GM21423 (cell line): ENCODE measurements at regions not wholly inside any gene's neighbourhood (a gene's known extent, or its start where the extent isn't known, plus 50 kb on each side); places are given as distances from the start of the nearest gene placed in this dataset.
"Not testable (repeated sequence)": the region's sequence is repeated elsewhere in the genome, so short reads cannot be mapped to it uniquely, and the experiment has no call there.

Experiments used
- ATAC-seq: cut with Tn5 transposase; IDR thresholded peaks from one replicate; pipeline ENCODE4 v1.9.1; 2021; ENCODE audit warnings: mild to moderate bottlenecking, moderate library complexity; ENCODE audit not compliant: unreplicated experiment

DNA sequence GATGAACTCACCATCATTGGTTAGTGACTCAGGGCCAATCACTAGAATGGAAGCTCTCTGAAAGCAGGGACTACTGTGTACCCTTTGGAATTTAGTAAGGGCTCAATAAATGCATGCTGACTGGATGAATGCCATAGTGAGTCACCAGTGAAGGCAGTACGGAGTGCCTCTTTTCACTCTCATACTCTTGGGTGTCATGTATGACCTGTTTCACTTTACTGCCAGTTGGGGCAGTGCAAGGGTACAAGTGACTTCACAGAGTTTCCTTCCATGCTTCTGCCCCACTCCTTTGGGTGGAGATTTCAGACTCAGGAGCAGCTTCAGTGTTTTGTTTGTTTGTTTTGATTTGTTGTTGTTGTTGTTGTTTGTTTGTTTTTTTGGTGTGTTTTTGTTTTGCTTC is 57.7 kb downstream of the SOX3 start:
- no peak for ATAC-seq

DNA sequence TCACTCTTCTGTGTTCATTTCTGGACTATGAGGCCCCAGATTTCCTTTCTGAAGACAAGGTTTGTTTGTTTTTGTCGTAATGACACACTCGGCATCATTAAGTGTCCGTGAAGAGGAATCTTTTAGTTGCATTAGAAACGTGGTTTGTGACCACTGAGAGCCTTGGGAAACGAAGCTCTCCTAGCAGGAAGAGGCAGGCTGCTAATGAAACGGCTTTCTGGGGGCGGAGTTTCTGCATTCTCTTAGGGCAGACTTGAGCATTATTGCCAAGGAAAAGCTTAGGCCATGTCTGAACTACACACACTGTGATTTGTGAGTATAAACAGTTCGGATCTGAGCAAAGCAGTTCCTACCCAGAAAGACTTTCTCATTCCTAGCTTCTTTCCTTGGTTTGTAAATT is 64.0 kb downstream of the SOX3 start:
- no peak for ATAC-seq

DNA sequence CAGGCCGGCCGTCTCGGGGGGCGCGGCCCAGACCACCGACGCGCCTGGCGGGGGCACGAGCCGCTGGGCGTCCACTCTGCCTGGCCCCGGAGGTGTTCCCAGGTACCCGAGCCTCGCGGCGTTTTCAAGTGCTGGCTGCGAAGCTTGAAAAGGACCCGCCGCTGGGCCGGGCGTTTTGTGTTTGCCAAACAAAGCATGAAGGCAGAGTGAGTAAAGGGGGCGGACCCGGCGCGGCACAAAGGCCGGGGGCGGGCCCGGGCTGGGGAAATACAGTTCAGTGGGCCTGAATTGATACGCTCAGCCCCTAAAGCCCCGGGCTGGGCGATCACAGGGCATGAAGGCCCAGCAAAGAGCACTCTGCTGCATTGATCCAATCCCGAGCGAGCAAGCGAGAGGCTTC is 65.4 kb downstream of the SOX3 start:
- no peak for ATAC-seq

DNA sequence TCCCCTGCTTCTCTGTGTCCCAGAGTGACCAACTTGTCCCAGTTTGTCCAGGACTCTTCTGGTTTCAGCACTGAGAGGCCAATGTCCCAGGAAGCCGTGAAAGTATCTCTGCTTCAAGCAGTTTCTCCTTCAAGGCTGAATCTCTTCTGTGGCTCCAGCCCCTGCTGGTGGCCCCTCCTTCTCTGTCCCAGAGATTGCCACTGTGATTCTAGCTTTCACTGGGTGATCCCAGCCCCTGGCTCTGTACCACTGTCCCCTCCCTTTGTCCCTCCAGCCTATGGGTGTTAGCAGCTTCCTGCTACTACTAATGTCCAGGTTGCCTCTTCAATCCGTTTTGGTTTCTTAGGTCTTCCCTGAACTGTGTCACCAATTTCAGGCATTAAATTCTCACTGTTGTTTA is 70.5 kb downstream of the SOX3 start:
- no peak for ATAC-seq

DNA sequence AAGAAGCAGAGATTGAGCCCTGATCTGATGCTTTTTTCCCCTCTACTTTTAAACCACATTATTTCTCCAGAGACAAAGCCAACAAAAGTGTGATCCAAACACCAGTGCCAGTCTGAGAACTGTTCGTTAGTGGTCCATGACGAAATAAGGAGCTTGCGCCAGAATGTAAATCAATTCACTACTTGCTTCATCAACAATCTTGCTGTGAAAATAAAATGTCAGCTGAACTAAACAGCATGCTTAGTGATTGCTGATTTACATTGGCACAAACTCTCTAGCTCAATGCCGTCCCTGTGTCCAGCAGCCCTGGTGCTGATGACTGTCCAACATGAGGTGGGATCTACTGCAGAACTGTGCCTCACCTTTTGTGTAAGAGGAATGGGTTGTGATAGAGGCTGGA is 71.3 kb downstream of the SOX3 start:
- no peak for ATAC-seq

DNA sequence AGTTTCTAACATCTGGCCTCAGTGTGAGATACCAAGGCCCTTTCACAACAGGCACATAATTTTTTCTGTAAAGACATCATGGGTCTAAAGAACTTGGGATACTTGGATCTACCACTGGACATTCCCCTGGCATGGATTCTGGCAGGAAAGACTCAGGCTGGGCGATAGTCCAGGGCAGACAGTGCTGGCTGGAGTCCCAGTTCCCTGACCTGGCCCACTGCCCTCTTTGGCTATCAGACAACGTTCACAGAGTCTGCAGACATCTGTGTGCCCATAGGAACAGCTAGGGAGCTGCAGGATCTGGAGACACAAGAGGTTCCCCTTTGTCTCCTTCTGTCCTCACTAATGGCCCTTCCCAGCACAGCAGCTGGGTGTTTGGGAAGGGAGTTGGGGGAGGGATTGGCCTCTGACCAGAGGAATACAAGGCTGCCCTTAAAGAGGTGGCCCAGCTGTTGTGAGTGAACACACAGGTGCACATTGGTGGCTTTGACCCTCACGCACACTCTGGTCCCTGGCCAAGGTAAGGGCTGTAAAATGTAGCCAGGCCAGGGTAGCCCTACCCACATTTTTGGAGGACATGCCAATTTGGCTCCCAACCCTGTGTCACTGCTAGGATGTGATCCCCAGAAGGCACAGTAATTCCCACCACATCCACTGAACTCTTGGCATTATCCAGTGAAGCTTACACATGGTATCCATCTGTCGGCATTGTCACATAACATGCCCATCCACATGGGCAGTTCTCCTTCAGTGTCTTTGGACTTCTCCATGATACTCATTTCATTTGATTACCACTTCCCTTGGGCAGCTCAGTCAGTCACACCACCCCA is 72.3 kb downstream of the SOX3 start:
- ATAC-seq = no peak

DNA sequence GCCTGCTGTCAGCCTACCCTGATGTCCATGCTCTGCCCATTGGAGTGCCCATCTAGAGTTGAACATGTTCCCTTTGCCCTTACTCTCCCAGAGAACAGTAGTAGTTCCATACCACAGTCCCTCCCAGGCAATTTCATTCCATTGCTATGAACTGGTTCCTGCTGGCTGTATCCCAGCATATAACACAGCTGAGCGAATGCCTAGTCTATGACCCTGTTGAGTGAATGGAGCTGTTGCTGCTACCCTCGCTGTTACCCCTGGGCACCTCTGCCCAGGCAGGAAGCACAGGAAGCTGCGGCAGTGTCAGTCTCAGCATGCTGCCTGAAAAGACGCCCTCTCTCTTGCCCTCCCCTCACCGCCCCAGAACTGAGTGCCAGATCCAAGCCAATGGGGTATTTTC is 73.3 kb downstream of the SOX3 start:
- ATAC-seq = no peak

DNA sequence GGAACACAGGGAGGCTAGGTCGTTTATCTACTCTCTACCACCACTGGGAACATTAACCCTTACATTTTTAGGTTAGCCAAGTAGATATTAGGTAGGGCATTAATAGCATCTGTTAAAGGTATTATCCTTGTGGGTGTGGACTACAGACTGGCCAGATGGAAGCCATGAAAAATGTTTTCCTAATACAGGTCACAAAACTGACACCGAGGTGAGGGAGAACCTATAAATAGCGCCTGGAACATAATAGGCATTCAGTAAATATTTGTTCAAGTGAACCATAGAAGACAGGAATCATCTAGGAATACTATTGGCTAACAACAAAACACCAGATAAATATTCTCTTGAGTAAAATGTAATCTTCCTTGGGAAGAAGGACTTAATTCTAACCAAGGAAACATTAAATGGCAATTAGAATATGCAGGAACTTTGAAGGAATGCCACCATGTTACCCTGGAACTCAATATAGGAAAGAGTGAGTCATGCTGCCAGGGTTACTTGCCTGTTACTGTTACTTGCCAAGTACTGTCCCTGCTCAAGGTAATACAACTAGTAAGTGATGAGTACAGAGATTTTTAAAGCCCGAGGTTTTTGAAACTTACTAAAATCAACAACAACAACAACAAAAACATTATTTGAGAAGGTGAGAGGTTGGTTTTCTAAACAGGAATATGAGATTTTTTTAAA is 79.0 kb downstream of the SOX3 start:
- ATAC-seq = no peak

DNA sequence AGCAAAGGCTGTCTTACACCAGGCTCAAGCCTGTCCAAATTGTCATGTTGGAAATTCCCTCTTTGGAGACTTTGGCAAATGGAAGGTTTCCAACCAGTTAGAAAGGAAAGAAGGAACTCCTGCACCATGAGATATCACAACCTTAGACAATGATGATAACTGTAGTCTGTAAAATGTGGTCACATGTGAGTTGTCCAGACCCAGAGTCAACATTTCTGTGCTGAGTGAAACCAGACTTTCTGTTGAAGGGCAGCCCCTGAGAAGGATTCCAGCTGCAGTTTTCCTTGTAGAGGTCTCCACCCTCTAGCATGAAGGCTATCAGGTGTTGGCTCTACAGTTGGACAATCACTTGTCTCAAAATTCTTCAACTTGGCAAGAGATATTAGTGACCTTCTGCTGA is 82.4 kb downstream of the SOX3 start:
- ATAC-seq = no peak

DNA sequence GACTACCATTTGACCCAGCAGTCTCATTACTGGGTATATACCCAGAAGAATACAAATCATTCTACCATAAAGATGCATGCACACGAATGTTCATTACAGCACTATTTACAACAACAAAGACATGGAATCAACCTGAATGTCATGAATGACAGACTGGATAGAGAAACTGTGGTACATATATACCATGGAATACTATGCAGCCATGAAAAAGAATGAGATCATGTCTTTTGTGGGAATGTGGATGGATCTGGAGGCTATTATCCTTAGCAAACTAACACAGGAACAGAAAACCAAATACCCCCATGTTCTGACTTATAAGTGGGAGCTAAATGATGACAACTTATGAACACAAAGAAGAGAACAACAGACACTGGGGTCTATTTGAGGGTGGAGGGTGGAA is 102.7 kb downstream of the SOX3 start:
- ATAC-seq = not testable (repeated sequence)

DNA sequence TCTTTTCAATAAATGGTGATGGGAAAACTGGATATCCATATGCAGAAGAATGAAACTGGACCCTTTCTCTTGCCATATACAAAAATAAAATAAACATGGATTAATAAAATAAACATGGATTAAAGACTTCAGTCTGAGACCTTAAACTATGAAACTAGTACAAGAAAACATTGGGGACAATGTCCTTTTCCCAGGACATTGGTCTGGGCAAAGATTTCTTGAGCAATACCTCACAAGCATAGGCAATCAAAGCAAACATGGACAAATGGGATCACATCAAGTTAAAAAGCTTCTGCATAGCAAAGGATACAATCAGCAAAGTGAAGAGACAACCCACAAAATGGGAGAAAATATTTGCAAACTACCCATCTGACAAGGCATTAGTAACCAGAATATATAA is 108.5 kb downstream of the SOX3 start:
- not testable (repeated sequence) for ATAC-seq

DNA sequence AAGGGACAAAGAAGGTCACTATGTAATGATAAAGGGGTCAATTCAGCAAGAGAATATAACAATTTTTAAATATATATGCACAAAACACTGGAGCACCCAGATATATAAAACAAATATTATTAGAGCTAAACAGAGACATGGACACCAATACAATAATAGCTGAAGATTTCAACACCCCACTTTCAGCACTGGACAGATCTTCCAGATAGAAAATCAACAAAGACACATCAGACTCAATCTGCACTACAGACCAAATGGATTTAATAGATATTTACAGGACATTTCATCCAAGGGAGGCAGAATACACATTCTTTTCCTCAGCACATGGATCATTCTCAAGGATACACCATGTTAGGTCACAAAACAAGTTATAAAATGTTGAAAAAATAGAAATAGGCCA is 111.4 kb downstream of the SOX3 start:
- ATAC-seq = no peak

DNA sequence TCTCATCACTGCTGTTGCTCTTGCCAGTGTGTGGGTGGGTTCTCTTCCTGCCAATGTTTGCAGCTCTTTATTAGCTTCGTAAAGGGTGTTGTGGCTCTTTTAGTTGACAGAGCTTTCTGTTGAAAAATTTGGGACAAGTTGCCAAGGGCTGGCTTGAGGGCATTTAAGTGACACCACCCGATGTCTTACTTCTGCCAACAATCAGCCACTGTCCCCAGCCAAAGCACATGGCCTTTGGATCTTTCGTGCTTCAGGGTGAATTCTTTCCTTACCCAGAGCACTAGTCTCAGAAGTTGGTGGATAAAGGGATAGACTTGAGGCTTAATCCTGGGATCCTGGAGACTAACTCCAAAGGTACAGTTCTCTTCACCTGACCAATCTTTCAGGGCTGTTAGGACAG is 113.6 kb downstream of the SOX3 start:
- no peak for ATAC-seq

DNA sequence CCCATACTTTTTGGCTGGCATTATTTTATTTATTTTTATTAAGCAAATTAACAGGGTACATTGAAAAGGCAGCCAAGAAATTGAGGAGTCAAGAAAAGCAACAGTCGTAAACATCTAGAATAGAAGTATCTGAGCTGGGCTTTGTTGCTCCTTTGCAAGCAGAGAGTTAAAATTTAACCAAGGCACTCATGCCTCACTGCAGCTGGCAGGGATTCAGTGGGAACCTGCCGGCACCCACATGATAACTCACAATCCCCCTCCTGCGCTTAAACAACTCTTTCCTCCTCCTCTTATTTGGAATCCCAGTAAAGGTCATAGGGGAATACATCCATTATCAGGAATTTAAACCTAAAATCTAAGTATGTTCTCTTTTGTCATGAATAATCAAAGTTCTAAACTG is 115.5 kb downstream of the SOX3 start:
- ATAC-seq = no peak

DNA sequence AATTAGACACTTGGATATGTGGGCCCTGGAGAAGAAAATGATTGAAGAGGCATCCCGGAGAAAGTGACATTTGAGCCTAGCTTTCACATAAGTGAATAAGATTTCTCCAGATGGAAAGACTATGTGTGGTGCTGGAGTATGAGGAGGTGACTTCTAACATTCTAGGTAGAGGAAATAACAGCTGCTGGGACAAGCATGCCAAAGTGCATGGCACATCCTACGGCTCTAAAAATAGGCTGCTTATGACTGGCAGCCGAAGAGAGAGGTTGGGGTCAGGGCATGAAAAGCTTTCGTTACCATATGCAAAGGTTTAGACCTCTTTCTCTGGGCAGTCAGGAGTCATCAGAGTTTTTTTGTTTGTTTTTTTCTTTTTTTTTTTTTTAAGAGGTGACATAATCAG is 142.0 kb downstream of the SOX3 start:
- ATAC-seq = no peak

DNA sequence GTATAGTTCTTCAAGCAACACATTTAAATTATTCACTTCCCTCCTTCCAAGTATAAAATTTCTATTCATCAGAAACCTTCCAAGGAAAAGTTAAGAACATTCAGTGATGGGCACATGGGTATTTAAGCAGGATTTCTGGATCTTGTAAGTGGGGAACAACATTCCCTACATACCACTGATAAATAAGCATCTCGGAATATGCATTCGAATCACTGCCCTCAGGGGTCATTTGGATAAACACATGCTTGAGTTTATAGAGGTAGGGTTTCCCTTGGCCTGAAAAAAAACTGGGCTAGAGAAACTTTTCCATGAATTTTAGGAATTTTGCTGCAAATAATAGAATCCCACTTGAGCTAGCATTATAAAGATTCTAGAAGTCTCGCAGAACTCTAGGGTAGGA is 143.9 kb downstream of the SOX3 start:
- no peak for ATAC-seq

DNA sequence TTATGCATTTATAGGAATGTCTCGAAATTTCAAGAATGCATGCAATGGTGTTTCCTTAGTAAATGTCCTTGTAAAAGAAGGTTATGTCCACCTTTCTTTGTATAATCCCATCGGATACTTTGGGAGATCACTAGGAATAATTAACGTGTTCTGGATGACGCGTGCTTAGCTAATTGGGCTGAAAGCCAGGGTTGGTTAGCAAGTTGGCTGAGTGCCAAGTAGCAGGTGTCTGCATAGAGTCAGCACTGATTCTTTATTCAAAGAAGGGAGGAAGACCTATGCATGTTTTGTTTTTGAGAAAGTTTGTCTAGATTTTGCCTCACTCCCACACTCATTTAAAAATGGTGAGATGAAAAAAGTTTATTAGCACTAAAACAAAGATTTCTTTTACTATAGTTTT is 144.6 kb downstream of the SOX3 start:
- ATAC-seq = no peak

DNA sequence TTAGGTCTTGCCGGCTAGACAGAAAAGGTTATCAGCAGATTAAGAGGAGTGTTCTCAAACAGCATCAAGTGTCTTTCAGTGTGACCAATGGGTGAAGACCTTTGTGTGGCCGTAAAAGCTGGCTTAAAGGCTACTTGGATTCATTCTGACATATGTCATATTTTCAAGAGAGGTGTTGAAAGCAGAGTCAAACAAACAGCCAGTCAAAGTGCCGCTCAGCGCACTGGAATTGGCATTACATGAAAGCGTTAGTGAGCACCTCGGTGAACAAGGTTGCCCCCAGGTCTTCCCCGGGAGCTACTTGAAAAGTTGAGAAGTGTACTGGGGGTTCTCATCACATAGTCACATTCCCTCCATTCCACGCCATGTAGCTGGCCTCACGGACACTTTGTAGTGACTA is 148.9 kb downstream of the SOX3 start:
- no peak for ATAC-seq

DNA sequence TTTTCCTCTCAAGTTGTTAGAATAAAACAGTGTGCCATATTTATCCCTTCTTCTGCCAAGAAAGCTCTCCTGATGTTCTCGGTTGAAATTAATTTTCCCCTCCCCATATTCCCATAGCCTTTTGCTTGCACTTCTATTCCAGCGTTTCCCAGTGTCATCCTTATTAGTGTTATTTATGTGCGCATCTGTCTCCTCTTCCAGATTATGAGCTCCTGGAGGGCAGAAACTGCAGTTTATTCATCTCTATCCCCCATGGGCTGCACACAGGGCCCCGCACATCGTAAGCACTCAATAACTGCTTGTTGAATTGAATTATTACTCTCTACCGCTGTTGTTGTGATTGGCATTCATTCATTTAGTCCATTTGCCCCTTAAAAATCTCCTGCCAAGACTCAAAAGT is 149.4 kb downstream of the SOX3 start:
- no peak for ATAC-seq

DNA sequence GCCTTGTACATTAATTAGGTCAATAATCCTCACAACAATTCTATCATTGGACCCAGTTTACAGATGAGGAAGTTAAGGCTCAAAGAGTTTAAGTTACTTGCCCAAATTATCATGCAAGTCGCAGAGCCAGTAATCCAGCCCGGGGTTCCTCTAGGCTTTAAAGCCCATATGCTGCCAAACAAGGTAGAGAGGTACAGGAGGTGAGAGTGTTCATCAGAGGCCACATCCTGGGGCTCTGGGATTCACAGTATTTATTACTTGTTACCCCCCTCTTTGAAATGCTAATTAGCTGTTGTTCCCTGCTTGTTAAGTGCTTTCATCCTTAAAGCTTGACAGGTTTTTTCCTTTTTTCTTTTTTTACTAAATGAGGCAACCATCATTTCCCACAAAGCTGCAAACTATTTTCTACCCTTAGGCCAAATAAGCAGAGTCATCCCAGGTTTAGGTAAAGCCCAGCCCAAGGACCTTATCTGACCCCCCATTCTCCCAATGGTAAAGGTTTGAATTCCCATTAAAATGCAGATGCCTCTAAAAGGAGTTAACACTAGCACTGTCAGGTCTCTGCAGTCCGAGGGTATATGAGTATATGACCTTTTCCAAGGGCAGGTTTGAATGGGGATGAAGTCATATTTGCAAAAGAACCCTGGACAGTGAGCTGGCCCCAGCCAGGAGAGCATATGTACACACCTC is 150.3 kb downstream of the SOX3 start:
- ATAC-seq = no peak

DNA sequence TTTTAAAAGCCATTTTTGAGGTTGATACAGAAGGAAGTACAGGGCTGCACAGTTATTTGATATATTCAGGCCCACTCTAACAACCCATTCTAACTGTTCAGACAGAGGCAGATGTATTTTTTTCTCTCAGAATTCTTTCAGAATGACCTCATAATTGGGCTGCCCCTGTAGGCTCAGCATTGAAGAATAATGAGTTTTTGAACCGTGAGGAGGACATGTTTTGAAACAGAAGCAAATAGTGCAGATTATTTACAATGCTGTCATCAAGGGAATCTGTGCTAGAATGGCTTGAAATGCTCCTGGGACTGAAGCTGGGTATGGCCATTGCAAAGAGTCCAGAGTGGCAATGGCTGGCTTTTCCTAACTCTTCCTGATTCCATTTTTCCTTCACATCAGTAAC is 158.1 kb downstream of the SOX3 start:
- no peak for ATAC-seq

DNA sequence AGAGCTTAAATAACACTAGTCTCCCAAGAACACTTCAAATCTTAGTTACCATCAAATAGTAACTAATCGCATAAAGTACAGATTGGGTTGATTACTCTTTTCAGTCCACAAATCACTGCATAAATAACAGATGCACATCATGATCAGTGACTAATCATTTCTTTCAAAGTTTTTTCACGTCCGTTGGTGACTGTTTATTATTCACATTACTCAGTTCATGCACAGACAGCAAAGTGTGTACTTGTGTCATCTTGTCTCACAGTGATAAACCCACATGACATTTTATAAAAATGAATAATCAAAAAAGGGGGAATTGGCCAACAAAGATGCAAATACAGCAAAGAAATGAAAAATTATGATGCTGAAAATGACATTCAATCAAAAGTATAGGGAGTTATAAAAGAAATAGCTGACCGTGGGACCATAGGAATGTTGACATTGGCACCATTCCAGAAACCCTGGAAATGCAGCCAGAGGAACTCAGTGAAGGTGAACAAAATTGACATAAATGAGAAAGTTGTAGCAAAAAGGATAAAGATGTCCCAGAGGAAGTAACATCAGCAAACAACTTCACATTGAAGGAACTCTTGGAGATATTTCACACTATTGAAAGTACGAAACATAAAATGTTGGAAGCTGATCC is 161.5 kb downstream of the SOX3 start:
- no peak for ATAC-seq
